ENCODE measurements at regions not wholly inside any gene's neighbourhood (a gene's known extent, or its start where the extent isn't known, plus 50 kb on each side); places are given as distances from the start of the nearest gene placed in this dataset.

- TF ChIP-seq, protein P1, sequence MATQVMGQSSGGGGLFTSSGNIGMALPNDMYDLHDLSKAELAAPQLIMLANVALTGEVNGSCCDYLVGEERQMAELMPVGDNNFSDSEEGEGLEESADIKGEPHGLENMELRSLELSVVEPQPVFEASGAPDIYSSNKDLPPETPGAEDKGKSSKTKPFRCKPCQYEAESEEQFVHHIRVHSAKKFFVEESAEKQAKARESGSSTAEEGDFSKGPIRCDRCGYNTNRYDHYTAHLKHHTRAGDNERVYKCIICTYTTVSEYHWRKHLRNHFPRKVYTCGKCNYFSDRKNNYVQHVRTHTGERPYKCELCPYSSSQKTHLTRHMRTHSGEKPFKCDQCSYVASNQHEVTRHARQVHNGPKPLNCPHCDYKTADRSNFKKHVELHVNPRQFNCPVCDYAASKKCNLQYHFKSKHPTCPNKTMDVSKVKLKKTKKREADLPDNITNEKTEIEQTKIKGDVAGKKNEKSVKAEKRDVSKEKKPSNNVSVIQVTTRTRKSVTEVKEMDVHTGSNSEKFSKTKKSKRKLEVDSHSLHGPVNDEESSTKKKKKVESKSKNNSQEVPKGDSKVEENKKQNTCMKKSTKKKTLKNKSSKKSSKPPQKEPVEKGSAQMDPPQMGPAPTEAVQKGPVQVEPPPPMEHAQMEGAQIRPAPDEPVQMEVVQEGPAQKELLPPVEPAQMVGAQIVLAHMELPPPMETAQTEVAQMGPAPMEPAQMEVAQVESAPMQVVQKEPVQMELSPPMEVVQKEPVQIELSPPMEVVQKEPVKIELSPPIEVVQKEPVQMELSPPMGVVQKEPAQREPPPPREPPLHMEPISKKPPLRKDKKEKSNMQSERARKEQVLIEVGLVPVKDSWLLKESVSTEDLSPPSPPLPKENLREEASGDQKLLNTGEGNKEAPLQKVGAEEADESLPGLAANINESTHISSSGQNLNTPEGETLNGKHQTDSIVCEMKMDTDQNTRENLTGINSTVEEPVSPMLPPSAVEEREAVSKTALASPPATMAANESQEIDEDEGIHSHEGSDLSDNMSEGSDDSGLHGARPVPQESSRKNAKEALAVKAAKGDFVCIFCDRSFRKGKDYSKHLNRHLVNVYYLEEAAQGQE (IDR thresholded peaks at IDR 0.05; ENCODE audit: low read depth, low read length): no peak
- TF ChIP-seq EZH2phosphoT487 (IDR thresholded peaks at IDR 0.05; ENCODE audit: borderline replicate concordance, low read depth): no peak
- TF ChIP-seq, protein P2, sequence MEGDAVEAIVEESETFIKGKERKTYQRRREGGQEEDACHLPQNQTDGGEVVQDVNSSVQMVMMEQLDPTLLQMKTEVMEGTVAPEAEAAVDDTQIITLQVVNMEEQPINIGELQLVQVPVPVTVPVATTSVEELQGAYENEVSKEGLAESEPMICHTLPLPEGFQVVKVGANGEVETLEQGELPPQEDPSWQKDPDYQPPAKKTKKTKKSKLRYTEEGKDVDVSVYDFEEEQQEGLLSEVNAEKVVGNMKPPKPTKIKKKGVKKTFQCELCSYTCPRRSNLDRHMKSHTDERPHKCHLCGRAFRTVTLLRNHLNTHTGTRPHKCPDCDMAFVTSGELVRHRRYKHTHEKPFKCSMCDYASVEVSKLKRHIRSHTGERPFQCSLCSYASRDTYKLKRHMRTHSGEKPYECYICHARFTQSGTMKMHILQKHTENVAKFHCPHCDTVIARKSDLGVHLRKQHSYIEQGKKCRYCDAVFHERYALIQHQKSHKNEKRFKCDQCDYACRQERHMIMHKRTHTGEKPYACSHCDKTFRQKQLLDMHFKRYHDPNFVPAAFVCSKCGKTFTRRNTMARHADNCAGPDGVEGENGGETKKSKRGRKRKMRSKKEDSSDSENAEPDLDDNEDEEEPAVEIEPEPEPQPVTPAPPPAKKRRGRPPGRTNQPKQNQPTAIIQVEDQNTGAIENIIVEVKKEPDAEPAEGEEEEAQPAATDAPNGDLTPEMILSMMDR (IDR thresholded peaks at IDR 0.05): no peak
- TF ChIP-seq JUND (IDR thresholded peaks at IDR 0.05): no peak
- no peak for TF ChIP-seq EP300 (IDR thresholded peaks at IDR 0.05; ENCODE audit: borderline replicate concordance in 1 of 2, low read depth in 1 of 2, low read length in 1 of 2)
- TF ChIP-seq GATA2 (CRISPR knock-in tag; IDR thresholded peaks at IDR 0.05): no peak
- TF ChIP-seq, protein P3, sequence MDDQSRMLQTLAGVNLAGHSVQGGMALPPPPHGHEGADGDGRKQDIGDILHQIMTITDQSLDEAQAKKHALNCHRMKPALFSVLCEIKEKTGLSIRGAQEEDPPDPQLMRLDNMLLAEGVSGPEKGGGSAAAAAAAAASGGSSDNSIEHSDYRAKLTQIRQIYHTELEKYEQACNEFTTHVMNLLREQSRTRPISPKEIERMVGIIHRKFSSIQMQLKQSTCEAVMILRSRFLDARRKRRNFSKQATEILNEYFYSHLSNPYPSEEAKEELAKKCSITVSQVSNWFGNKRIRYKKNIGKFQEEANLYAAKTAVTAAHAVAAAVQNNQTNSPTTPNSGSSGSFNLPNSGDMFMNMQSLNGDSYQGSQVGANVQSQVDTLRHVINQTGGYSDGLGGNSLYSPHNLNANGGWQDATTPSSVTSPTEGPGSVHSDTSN (IDR thresholded peaks at IDR 0.05): no peak
- TF ChIP-seq RCOR1 (IDR thresholded peaks at IDR 0.05; ENCODE audit: low read length): no peak
- no peak for TF ChIP-seq MAX (IDR thresholded peaks at IDR 0.05; ENCODE audit: low read depth)
- no peak for TF ChIP-seq TCF12 (IDR thresholded peaks at IDR 0.05)
Measured at GRCh38 chr16:73129455-73129854, 81.5 kb upstream of the ZFHX3 start.

Data from SK-N-SH (cell line).